AG09319 (cell line): ENCODE measurements at regions not wholly inside any gene's neighbourhood (a gene's known extent, or its start where the extent isn't known, plus 50 kb on each side); places are given as distances from the start of the nearest gene placed in this dataset.
A peak's percentile ranks its signal among the peaks of the same experiment; 100 is the strongest.

ENCODE experiments used
- DNase-seq: peaks from one replicate; pipeline ENCODE4 v3.0.0-alpha.2; 2010; ENCODE audit warnings: low read depth; ENCODE audit errors: extremely low read depth
- CTCF ChIP-seq: IDR thresholded peaks from 2 replicates; pipeline ENCODE4 v1.5.1; 2011; ENCODE audit warnings: low read depth, mild to moderate bottlenecking, inconsistent platforms, low read length, moderate library complexity

DNA sequence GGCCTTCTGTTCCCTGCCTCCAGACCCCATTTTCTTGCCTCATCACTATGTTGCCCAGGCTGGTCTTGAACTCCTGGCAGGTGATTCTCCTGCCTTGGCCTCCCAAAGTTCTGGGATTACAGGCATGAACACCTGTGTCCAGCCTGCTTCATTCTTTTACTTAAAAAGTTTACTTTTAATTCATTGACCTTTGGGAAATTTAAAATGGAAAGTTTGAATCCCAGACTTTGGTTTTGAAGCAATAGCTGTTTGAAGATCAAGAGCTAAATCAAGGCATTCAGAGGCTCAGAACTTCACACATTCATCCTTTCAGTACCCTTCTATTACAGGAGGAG is 79.3 kb upstream of the SESTD1 start:
- no peak for TF ChIP-seq CTCF
- DNase-seq: no peak

GRCh38 chr2:179341152-179341866 is 76.7 kb upstream of the SESTD1 start:
- no peak for DNase-seq
- no peak for TF ChIP-seq CTCF

DNA sequence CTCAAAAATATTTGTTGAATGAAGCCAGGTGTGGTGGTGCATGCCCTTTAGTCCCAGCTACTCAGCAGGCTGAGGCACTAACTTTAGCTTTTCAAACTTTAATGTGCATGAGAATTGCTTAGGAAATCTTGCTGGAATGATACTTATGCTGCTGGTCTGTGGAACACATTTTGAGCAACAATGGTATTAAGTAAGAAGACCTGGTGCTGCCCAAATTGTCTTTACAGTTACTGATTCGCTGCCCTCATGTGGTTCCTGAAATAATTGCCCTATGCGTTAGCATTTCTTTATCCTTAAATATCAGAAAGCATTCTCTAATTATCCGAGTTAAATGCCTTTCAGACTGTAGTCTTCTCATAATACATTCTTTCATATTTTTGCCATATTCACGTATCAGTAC is 76.0 kb upstream of the SESTD1 start:
- no peak for DNase-seq
- TF ChIP-seq CTCF: peak; percentile 30

DNA sequence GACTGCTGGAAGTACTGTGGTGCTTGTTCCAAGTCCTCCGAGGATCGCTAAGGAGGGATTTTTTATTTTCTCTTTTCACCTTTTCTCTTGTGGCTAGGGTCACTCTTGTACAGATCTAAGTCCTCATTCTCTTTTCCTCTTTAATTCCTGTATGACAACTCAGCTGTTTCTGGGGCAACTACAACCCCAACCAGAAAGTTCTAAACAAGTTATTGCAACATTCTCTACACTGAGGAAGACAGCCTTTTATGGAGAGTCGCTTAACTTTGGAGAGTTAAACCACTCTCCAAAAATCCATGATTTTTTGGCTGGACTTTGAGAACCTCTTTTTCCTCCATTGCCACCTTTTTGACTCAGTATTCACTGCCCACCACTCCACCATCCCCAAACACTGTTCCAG is 74.0 kb upstream of the SESTD1 start:
- TF ChIP-seq CTCF: no peak
- no peak for DNase-seq

DNA sequence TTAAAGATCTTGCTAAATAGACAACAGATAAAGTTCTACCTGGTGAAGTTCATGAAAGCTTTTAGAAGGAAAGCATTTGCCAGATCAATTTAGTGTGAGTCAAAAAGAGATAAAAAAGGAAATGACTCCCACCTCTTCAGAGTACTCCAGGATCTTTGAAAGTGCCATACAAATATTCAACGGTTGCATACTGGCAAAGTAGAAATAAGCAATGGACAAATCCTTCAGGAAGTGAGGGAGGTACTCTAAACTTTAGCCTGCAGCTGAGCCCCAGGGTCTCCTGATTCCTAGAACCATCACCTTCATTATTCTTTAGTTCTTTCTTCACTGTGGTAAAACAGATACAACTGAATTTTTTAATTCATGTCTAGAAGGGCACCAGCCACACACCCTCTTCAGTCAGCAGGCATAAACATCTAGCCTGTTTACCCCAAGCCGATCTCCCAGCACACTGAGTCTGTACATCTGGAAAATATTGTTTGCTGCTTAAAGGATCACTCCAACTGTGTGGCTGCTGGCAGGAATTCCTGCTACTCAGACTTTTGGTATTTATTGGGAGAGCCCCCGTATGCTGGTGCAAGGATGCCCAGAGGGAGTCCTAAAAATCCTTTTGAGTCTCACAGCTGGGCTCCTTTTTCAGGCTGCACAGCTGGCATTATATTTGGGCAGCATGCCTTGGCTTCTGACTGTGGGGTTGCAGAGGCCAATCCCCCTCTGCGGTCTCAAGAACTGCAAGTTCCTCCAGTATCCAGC is 72.3 kb upstream of the SESTD1 start:
- no peak for TF ChIP-seq CTCF
- no peak for DNase-seq

- no peak for TF ChIP-seq CTCF
- DNase-seq: no peak
These were observed 71.1 kb upstream of the SESTD1 start for GRCh38 chr2:179335732-179336131.

DNA sequence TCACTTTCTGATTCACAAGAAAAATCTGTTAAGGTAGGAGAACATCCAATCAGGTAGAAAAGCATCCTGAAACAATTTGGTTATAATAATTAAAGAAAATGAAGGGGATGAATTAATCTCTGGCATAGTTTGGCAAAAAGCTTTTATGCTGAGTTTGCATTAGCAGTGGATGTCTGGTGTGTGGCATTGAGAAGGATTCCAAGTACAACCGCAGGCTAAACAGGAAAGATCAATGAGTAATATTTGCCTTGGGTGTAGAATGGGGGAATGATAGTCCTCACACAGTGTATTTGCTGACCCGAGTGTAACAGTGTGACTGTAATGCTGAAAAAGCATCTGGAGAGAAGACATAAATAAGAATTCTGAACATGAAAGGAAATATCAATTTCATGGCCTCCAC is 68.3 kb upstream of the SESTD1 start:
- DNase-seq: no peak
- no peak for TF ChIP-seq CTCF
